GM19397 (cell line): ENCODE measurements at regions not wholly inside any gene's neighbourhood (a gene's known extent, or its start where the extent isn't known, plus 50 kb on each side); places are given as distances from the start of the nearest gene placed in this dataset.
"Not testable (repeated sequence)": the region's sequence is repeated elsewhere in the genome, so short reads cannot be mapped to it uniquely, and the experiment has no call there.

Experiments used
- ATAC-seq: cut with Tn5 transposase; IDR thresholded peaks from one replicate; pipeline ENCODE4 v1.9.1; 2021; ENCODE audit warnings: mild to moderate bottlenecking, moderate library complexity; ENCODE audit not compliant: unreplicated experiment

DNA sequence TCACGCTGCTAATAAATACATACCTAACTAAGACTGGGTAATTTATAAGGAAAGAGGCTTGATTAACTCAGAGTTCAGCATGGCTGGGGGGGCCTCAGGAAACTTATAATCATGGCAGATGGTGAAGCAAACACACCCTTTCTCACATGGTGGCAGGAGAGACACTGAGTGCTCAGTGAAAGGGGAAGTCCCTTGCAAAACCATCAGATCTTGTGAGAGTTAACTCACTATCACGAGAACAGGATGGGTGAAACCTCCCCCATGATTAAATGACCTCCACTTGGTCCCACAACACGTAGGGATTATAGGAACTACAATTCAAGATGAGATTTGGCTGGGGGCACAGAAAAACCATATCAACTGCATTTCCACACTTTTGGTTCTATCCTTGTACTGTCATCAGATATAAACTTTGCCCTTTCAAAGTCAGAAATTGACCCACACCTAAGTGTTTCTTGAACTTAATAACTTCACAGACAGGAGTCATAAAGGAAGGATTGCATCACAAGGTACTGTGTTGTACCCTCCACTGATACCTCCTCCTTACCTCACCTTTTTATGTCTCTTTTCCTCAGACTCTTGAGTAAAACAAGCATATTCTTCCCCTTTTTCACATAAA, 319.1 kb upstream of the PIK3R1 start:
- no peak for ATAC-seq

DNA sequence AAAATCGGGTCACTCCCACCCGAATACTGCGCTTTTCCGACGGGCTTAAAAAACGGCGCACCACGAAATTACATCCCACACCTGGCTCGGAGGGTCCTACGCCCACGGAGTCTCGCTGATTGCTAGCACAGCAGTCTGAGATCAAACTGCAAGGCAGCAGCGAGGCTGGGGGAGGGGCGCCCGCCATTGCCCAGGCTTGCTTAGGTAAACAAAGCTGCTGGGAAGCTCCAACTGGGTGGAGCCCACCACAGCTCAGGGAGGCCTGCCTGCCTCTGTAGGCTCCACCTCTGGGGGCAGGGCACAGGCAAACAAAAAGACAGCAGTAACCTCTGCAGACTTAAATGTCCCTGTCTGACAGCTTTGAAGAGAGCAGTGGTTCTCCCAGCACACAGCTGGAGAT, 325.7 kb upstream of the PIK3R1 start:
- ATAC-seq, result not testable (repeated sequence)

DNA sequence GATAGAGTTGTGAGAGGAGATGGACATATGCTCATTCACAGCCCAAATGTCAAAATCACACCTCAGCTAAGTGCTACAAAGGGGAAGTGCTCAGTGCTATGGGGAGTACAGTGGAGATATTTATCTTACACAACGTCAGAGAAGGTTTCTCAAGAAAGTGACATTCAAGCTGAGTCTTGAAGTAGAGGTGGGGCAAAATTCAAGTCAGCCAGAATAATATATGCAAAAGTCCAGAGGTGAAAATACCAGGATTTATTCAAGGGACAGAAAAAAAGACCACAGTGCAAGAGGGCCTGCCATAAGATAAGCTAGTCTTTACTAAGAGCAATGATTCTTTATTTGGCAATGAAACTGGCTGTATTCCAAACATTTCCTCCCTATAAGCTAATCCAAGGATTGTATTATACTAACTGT, 327.8 kb upstream of the PIK3R1 start:
- ATAC-seq, result no peak

DNA sequence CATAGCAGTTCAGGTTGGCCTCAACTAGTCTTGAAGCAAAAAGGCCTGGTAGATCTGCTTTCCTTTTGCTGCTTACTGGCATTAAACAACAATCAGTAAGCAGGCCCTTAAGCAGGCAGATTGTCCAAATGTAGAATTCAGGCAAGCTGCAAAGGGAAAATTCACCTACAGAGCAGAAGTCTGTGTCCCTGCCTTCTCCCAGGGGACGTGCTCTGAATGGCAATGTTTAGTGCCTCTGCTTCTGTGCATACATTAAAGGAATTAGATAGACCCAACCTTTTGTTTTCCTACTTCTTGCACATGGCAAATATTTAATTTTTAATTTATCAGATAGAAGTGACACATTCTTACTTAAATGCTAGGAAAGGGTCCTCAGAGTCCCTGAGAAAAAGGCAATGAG, 328.8 kb upstream of the PIK3R1 start:
- no peak for ATAC-seq

DNA sequence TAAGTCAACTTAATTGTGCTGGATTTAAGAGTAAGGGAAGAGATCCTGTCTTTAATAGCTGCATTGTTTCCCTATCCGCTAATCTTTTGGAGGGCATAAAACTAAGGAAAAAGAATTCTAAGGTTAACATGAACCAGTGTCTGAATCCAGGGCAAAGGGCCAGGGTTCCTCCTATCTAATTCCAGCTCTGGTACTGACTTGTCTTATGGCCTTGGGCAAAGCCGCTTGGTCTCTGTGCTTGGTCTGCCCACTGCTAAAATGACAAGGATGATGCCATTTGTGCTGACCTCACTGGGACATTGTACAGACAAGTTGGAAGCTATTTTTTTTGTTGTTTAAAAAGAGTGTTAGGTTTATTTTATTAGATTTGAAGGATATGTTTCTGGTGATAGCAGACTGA, 334.7 kb upstream of the PIK3R1 start:
- no peak for ATAC-seq

DNA sequence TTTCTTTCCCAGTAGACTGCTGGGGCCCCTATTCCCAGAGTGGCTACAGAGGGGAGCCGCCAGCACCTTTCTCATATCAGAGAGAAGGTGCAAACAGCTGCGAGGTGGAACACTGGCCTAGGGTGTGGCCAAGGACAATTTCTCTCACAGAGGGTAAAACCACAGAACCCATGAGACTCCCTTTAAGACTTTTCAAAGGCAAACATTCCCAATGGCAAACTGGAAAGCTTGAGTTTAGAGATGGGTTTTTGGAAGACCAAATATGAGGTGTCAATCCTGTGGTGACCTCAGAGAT, 335.1 kb upstream of the PIK3R1 start:
- no peak for ATAC-seq

DNA sequence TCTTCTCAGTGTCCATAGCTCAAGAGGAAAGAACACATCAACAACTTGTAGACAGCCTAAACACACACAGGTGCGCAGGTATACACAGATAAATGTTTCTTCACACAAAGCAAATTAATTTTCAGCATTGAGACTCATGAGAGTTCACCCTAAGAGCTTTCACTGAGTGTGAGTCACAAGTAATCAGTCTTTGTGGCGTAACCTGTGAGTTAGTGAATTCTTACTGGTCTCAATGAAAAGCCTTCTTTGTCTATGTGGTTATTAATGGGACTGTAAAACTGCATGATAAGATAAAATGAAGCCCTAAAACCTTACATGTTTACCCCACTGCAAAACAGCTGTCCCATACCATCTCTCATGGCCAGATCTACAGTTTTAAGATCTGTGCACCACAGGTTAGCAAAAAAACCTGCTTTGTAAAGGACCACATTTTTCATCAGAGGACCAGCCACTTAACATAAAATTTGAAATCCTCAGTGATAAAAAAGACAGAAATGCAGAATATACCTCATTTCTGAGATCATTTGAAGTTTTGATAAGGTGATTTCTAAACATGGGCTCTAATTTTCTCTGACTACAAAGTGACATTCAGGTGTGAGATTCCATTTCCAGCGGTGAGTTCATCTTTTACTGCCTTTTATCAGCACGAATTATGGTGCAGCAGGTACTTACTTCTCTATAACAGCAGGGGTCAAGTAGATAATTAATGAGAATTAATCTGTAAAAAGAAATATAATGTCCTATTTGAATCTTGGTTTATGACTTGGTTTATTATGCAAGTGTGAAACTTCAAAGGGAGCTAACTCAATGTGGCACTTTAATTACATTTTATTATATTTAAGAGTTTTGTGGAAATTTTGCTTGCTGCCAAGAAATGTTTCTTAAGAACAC, 335.7 kb upstream of the PIK3R1 start:
- ATAC-seq, result no peak

DNA sequence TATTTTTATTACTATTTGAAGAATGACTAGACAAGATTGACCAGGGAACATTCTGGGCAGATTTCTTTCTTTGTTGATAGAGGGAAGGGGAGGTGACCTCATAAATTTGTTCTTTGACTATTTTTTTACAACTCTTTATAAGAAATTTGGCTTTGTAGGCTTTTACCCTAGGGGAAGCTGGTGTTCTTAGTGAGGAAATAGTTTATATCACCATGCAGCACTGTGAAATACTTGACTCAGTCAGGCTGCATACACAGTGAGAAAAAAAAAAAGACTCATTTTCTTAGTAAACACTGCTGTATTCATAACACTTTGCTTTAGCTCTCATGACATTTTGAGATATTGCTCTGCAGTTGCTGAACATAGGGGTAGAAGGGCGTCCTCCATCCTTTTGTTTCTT, 336.6 kb upstream of the PIK3R1 start:
- no peak for ATAC-seq

DNA sequence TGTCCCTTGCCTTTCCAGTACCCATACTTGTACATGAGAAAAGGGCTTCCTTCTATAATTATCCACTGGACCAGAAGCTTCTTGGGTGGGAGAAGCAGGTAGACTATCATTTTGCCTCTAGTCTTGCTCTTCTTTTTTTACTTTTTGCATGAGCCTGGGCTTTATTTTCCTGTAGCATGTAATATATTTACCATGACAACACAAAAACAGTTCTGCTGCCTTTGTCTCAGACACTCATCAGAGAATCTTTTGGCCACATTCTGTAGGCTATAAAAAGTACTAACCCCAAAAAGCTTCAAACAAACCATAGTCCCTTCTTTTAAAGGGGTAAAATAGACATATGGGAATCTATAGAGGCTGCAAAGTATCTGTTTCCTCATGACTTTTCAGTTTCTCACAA, 339.2 kb upstream of the PIK3R1 start:
- ATAC-seq, result no peak

DNA sequence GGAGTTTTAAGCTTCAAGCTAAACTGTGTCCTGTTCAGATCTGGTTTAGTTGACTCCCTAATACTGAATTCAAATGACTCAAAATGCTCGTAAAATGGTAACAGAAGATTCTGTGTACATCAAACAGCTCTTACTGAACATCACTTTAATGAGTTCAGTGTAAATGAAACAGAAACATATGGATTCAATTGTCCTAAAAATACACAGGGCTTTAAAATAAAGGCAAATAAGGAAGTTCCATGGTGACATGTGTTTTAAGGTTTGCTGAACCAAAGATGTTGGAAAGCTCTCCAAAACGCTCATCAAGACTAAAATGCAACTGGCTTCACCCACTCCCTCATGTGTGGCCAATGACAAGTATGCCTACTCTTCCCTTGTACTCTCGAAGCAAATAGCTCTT, 340.0 kb upstream of the PIK3R1 start:
- no peak for ATAC-seq

DNA sequence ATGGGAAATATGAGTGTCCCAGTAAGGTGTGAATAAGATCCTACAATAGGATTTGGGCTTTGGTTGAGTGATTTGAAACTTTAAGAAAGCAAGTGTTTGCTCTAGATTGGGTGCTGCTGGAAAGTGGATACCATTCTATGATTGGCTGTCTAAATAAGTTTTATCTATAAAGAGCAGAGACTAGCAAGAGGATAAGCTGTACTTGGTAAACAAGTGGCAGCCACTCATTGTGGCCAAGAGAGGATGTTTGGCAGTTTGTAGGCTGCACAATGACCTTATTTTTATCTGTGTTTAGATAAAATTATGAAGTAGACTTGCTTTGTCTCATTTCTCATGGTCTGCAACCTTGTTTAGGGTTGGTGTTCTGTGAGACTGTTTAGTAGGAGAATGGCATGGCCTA, 341.6 kb upstream of the PIK3R1 start:
- ATAC-seq, result no peak

DNA sequence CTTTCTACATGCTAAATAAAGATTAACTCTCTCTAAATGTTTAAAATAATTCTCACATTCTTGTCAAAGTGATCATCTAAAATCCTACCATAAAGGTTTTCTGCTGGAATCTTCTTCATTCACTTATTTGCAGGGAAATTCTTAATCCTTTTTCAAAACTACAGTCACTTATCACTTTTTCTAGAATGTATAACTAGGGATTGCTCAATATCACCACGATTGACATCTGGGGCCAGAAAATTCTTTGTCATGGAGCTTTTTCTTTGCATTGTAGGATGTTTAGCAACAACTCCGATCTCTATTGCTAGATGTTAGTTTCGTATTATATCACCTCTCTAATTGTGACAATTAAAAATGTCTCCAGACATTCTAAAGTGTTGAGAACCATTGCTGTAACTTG, 344.9 kb upstream of the PIK3R1 start:
- ATAC-seq, result no peak

DNA sequence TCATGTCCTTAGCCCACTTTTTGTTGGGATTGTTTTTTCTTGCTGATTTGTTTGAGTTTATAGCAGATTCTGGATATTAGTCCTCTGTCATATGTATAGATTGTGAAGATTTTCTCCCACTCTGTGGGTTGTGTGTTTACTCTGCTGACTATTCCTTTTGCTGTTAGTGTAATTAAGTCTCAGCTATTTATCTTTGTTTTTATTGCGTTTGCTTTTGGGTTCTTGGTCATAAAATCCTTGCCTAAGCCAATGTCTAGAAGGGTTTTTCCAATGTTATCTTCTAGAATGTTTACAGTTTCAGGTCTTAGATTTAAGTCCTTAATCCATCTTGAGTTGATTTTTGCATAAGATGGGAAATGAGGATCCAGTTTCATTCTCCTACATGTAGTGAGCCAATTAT, 351.2 kb upstream of the PIK3R1 start:
- ATAC-seq, result not testable (repeated sequence)

DNA sequence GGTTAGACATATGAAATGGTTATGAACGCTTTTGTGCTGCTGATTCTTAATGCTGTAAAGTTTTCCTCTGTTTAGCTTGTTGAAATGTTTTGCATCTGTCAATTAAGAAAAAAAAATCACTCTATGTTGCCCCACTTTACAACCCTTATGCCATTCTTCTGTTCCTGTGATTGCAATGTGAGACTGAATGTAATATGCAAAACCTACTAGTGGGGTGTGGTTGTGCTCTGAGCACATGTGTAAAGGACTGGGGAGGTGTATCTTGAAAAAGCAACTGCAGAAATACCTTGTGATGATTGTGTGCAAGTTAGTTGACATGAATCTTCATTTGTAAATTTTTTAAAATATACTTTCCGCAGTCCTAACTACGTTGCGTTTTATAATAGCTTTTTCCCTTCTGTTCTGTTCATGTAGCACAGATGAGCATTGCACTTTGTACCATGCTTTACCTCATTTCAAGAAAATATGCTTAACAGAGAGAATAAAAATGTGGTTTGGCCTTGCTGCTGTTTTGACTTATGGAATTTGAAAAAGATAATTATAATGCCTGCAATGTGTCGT, 357.0 kb upstream of the PIK3R1 start:
- ATAC-seq, result no peak

DNA sequence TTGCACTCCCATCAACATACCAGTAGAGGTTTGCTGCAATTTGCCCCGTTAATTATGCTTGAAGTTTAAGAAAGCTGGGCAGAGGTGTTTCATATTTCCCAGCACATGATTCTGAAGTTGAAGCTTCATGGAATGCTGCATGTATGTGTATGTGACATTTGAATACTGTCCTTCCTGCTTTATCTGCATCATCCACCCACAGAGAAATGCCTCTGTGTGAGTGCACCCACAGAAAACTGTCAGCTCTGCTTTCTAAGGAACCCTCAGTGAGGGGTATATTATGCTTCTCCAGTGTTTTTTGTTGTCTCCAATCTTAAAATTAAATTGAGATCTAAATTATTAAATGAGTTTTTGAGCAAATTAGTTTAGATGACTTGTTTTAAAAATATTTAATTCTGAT, 358.1 kb upstream of the PIK3R1 start:
- no peak for ATAC-seq

DNA sequence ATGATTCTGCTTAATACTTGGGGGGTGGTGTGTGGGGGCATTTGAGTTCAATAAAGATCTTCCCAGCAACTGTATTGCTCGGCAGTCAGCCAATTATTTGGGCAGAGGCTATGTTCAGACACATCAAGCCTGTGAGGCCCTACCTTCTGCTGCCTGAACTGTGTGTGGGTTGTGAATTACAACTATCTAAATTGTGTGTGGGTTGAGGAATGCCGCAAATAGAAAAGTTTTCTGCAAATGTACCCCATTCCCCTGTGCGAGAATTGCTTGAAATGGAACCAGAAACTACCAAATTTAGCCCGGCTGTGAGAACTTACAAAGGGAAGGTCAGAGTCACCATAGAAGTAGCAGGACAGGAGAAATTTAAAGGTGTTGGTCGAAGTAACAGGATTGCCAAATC, 360.0 kb upstream of the PIK3R1 start:
- ATAC-seq, result no peak

DNA sequence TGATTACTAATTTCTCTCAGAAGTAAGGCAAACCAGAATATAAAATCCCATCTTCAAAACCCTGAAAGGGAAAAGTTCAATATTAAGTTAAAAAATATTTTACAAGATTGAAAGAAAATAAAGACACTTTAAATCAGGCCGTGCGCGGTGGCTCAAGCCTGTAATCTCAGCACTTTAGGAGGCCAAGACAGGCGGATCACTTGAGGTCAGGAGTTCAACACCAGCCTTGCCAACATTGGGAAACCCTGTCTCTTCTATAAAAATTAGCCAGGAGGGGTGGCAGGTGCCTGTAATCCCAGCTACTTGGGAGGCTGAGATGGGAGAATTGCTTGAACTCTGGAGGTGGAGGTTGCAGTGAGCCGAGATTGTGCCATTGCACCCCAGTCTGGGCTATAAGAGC, 364.6 kb upstream of the PIK3R1 start:
- ATAC-seq, result not testable (repeated sequence)

DNA sequence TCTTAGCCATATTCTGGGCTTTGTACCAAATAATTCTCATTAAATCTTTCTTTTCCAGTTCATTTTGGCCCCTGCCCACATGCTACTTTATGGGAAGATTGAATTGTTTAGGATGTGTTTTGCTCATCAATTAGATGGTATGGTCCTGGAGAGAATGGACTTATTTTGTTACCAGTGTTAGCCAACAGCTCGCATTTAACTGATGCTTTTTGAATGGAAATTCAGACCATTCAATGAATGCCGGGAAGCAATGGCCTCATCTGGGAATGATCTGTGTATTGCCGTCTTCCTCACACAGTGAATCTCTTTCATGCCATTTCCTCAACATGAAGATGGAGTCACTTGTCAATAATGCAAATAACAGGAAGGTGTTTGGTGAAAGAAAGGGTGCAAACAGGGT, 370.6 kb upstream of the PIK3R1 start:
- no peak for ATAC-seq

DNA sequence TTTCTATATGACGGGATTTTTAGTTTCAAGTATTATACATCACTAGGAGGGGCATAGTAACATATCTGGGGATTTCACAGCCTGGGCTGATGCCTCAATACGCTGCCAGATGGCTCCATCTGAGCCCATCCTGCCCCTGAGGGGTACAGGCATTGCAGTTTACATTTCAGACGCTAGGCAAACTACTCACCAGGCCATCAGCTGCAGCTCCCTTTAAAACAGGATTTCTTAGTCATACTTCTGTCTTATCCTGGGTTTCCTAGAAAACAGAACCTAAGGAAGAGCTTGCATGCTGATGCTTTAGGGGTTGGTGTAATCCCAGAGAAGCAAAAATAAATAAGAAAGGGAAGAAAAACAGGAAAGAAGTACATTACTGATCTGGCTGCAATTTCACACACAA, 372.8 kb upstream of the PIK3R1 start:
- ATAC-seq, result no peak

DNA sequence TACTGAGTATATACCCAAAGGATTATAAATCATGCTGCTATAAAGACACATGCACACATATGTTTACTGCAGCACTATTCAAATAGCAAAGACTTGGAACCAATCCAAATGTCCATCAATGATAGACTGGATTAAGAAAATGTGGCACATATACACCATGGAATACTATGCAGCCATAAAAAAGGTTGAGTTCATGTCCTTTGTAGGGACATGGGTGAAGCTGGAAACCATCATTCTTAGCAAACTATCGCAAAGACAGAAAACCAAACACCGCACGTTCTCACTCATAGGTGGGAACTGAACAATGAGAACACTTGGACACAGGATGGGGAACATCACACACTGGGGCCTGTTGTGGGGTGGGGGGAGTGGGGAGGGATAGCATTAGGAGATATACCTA, 378.3 kb upstream of the PIK3R1 start:
- not testable (repeated sequence) for ATAC-seq

DNA sequence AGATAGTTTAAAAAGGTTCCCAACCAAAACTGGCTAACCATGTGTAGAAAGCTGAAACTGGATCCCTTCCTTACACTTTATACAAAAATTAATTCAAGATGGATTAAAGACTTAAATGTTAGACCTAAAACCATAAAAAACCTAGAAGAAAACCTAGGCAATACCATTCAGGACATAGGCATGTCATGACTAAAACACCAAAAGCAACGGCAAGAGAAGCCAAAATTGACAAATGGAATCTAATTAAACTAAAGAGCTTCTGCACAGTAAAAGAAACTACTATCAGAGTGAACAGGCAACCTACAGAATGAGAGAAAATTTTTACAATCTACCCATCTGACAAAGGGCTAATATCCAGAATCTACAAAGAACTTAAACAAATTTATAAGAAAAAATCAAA, 379.1 kb upstream of the PIK3R1 start:
- ATAC-seq, result not testable (repeated sequence)

DNA sequence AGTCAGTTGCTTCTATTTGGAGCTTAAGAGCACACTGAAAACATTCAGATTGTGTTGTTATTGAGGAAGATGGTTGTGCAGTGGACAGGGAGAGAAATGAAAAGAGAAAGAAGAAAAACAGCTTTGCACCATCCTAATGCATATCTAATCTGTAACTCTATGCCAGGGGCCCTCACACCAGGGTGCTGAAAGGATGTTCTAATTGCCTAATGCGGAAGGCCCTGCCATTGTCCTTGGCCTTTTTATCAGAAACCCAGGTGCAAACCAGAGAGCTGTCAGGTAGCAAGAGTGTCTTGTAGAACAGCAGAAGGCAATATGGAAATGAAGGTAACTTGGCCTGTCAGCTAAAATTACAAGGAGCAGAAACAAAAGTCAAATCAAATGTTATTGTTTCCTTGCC, 384.5 kb upstream of the PIK3R1 start:
- ATAC-seq, result no peak
